Fibroblast of skin of abdomen (primary cell): ENCODE measurements at regions not wholly inside any gene's neighbourhood (a gene's known extent, or its start where the extent isn't known, plus 50 kb on each side); places are given as distances from the start of the nearest gene placed in this dataset.

Experiments
- DNase-seq: peaks from one replicate; pipeline ENCODE4 v3.0.0-alpha.2; 2013

DNA sequence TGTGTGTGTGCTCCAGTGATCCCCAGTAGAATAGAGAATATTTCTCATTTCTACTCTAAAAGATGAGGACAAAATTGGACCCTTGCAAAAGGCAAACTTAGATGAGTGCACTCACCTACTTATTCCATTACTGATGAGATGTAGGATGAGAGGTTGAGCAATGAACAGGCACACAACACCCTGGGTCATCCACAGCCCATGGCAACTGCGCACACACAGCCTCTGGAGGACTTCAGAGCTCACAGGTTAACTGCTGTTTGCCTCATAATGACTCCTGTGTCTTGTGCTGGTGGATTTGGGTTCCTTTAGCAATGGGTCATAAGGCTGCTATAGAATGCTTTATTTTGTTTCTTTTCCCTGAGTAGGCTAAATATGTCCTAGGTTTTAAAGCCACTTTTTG lies 103.6 kb upstream of the TNFAIP3 start:
- no peak for DNase-seq

DNA sequence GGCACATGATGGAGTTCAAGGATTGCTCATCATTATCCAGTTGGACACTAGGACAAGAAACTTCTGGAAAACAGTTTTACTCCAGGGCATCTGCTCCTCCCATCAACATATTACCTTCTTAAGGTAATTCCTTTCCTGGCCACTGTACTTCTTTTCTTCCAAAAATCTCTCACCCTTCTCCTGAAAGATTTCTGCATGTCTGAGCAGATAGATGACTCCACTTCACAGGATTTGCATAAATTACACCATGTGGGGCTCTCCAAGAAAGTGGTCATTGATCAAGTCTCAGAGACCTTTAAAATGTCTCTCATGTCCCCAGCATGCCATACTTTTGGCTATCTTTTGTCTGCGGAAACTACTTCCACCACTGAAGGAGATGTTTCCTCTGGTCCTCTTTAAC lies 103.2 kb upstream of the TNFAIP3 start:
- DNase-seq, result no peak

DNA sequence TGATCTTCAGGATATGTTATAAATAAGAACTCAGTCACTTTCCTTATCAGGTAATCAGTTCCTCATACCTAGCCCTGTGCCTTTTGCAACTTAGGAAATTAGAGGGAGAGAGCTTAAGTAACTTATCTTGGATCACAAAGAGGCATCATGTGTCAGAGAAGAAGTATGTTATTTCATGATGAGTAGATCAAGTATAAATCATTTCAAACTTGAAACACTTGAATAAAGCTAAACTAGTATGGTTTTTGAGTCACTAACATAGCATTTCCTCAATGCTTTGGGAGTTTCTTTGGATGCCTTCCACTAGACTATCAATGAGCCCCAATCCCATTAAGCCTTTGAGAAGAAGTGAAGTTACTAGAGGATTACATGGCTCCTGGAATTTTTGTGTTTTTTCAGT lies 102.6 kb upstream of the TNFAIP3 start:
- peak; percentile 97 for DNase-seq

DNA sequence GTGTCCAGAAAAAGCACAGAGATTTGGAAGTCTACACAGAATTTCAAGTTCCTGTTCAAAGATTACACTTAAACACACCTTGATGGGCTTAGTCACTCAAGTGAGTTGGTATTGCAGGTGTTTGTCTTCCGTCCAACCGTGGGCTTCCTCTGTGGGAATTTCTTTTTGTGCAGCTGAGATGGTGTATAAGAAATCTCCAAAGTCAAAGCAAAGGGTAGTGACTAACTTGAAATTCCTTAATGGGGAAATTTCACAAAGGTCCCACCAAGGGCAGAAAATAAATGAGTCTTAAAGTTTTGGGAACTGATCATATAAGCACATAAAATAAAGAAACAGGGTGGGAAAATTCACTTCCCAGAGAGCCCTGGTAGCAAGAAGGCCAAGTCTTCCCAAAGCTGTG lies 102.0 kb upstream of the TNFAIP3 start:
- DNase-seq, result no peak

DNA sequence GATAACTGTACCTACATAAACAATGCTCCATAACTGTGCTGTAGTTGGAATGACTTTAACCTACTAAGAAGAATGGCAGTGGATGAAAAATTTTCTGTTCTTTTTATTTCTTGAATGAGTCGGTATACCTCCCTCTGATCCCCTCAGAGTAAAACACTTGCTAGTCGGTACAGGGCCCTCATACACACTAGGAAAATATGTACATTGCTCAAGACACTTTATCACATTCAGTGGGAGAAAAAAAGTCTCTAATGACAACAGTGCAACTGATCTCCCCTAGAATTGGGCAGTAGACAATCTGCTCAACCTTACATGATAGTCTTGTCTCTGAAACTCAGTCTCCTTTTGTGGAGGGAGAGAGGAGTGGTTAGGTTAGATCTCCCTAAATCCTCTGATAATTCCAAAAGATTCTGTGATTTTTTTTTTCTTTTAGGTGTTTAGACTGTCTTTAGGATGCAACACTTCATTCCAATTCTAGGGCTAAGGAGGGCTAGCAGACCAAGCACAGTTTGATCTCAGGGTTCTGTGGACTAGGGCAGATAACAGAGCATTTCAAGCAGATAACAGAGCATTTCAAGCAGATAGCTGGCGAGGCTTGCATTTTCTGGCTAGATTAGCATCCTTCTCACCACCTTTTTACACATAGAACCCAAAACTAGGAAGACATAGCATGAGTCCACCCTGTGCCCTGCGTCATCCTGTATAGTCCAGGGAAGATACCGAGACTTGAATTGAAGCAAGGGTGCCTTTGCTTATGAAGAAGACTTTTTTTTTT lies 100.3 kb upstream of the TNFAIP3 start:
- DNase-seq, result no peak

DNA sequence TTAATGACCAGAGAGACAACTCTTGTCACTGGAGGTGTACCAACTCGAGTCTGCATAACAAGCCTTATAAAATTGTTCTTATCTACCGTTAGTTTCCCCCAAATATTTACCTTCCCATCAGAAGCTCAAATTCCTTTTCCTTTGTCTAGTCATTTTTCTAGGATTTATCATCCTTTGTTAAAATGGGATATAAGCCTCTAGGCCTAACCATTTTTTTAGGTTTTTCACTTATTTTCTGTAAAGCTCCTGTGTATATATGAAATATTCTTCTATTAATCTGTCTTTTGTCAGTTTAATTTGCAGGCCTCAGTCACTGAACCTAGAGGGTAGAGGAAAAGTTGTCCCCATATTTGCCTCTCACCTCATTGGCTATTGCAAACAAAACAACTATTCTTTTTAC lies 99.6 kb upstream of the TNFAIP3 start:
- DNase-seq, result no peak

DNA sequence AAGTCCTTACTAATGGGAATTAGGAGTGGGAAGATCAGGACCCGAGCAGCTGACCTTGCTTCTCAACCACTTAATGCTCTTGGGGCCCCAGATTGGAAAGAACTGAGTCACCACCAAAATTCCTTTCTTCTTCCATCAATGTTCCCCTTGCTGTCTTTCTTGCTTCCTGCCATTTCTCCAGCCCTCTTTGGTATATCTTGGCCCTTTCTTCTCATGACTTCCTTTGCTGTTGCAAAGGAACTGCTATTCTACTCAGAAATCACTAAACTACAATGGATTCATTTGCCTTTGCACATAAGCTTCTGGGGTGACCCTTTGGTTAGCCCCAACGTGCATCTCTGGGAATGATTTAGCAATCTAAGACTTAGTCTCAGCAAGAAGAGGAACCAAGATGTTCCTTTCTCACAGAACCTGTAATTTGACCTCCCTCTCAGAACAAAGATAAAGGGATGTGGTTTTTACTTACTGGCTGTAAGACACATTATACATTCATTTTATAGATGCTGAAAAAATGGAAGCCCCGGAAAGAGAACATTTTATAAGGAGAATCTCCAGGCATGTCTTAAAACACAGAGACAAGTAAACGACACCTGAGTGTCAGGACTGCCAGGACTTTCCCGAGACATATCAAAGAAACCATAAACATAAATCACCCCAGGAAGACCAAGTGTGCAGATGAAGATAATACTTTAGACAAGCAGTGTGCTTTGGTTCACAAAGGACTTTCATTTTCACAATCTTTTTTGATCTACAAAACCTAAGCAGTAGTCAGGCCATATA lies 99.0 kb upstream of the TNFAIP3 start:
- peak; percentile 55 for DNase-seq

DNA sequence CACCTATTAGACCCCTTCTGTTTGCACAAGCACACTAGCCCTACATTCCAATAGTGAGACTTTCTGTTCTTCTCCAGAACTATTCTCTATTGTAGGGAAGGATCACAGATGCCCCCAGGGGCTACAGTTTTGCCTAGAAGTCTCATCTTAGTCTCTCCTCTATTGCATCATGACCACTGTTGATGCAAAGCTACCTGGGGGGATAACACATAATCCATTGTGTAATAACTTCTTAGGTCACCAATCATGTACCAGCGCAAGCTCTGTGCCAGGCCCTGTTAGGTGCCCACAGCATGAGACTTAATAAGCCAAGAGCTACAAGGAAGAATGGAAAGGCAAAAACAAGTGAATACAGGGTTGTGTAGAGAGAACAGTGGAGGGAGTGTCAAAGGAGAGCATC lies 98.1 kb upstream of the TNFAIP3 start:
- no peak for DNase-seq

DNA sequence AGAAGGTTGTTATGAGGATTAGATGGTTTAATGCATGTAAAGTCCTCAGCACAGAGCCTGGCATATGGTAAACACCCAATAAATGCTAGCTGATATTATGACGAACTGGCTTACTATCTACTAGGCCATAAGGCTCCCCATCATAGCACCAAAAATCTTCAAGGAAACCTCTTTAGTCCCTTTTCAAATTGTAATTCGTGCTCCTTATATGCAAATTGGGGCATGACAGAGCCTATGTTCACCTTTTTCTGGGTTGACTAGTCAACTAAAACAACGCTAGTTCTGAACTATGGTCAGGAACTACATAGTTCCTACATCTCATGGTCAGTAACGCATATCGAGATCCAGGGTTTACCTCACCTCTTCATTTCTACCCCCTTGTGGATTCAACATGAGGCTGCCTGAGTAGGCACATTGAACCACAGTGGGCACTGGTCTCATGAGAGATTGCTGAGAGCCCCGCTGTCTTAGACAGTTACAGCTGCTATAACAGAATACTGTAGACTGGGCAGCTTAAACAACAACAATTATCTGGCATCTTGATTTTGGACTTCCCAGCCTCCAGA lies 97.2 kb upstream of the TNFAIP3 start:
- no peak for DNase-seq

DNA sequence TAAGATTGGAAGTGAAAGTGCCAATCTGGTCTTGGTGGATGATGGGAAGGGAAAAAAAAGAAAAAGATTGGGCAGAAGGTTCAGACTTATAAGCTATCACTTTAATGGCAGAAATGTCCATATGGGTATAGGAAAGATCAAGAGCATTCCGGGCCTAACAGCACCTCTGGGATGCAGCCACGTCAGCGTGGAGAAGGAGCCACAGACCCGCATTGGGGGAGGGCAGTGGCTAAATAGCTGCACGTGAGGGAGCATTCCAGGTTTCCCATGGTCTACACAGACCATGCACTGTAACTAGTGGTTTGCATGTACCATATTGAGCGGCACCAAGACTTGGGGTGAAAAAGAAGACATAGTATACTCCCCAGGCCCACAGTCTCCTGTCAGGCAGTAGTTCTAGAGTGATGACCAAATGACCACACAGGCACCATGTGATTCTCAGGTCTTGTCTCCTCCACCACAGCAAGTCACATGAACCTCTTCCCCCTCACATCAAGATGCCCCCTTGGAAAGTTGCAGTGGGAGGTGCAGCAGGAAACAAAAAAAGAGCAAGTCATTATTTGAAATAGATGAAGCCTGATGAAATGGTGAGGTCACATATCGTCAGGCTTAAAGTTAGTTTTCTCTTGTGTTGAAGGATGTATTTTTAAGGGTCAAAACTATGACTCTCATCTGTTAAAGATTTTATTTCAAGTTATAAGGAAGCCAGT lies 94.4 kb upstream of the TNFAIP3 start:
- DNase-seq, result no peak

DNA sequence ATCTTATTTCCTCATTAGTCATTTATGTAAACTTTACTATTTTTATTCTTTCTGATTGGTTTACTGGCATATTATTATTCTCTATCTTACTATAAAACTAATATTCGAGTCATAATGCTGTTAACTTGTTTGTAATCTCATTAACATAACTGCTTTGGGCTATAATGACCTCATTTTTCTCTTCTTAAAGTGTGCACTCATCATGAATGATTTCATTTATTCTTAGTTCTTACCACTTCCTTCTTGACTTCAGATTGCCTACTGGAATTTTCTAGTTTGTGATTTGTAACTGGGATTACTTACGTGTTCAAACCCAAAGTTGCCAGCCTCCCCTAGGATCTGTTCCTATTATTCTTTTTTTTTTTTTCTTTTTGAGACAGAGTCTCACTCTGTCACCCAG lies 91.8 kb upstream of the TNFAIP3 start:
- DNase-seq, result no peak

DNA sequence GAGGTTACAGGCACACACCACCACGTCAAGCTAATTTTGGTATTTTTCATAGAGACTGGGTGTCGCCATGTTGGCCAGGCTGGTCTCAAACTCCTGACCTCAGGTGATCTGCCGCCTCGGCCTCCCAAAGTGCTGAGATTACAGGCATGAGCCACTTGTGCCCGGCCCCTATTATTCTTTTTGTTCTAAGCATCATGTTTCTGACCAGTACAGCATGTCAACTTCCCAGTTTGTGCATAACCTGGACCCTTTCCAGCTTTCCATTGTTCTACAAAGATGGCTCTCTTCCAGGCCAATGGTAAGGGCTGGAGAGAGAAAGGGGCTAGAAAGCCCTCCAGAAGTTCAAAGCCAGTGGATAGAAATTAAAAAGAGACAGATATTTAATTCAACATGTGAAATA lies 91.3 kb upstream of the TNFAIP3 start:
- no peak for DNase-seq

DNA sequence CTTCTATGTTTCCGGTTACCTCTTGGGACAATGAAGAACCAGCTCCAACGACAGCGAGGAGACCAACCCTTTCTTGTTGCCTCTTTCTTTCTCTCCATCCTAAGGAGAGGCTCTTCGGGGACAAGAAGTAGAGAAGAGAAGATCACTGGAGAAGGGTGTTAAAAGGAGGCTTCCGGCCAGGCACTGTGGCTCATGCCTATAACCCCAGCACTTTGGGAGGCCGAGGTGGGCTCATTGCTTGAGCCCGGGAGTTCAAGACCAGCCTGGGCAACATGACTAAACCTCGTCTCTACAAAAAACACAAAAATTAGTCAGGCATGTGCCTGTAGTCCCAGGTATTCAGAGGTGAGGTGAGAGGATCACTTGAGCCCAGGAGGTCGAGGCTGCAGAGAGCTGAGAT lies 90.8 kb upstream of the TNFAIP3 start:
- DNase-seq, result no peak

DNA sequence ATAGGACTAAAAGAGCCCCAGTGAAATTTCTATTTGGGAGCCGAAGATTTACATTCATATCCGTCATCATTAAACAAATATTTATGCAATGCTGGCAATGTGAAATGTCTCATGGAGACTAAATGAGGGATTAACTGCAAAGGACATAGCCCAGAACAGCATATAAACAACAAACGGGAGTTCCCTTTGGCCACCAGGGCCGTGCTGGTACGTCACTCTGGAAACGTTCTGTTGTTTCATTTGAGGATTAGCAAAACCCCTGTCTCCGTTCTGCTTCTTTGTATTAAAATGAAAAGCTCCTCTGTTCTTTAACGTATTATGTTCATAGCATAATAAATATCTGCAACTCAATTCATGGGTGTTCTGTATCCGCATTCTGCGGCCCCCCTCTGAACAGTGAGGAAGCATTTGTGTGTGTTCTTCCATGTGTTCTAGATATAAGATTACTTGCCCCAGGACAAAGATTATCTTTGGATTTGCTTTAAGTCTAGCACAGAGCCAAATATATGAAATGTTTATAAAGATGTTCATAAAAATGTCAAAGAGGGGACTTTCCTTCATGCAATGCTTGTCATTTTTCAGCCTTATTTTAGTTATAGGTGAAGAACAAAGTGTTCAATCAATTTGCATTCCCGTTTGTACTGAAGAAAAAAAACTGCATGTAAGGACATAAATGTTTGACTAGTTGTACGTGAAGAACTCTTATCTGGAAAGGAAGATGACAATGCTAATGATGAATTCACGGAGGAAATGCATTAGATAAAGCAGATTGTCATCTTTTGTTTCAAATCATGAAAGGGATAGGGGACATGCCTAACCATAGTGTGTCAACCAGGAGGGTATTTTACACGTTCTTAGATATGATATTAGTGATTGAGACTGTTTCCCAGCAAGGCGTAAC lies 90.0 kb upstream of the TNFAIP3 start:
- peak; percentile 64 for DNase-seq

DNA sequence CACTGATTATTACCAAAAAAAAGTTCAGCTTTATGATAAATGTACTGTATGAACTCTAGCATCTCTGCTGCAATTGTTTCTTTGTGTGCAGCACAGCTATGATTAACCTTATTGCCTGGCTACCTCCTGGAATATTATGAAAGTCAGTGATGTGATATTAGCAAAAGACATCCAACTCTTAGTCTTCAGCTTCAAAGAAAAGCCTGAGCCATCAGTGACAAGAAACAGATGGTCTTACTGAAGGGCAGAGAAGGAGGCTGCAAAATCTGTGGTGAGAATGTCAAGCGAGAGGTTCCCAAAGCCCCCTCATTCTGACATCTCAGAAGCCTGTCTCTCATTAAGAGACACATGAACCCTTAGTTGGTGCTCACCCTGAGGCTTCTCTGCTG lies 89.4 kb upstream of the TNFAIP3 start:
- no peak for DNase-seq

DNA sequence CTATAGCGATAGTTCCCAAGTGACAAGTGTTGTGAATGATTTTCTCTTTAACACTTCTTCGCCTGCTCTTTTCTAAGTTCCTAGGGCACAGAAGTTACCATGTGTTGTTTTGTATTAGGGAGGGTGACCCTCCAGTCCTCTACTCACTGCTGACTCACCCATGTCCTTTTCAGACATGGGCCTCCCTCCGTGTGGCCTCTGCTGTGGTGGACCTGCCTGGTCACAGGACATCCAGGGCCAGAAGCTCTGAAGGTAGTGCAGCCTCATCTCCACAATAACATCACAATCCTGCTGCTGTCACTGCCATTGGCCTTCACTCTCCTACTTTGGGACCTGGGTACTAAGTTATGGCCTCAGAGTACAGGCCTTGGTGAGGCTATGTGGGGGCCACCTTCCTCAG lies 87.1 kb upstream of the TNFAIP3 start:
- DNase-seq, result no peak

DNA sequence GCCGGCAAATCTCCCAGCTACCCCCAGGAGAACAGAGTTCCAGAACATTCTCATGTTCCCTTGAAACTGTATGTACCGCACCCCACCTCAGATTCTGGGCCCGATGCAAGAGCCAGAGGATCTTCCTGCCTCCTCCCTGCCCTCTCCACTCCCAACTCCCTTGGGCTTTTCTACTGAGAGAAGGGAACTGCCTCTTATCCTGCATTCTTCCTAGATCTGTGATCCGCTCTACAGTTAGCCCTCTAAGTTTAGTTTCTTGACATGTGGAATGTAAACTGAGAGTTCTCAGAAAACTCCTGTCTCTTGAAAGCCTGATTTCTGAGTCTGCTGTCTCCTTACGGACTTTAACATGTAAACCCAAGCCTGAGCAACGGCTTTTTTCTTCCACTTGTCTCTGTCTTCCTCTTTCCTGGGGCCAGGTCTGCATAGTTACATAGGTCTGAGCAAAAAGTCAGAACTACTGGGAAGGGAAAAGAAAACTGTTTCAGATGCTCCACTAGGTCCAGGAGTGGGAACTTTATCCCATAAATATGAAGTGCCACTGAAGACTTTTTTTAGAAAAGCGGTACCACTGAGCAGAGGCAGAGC lies 86.5 kb upstream of the TNFAIP3 start:
- no peak for DNase-seq

DNA sequence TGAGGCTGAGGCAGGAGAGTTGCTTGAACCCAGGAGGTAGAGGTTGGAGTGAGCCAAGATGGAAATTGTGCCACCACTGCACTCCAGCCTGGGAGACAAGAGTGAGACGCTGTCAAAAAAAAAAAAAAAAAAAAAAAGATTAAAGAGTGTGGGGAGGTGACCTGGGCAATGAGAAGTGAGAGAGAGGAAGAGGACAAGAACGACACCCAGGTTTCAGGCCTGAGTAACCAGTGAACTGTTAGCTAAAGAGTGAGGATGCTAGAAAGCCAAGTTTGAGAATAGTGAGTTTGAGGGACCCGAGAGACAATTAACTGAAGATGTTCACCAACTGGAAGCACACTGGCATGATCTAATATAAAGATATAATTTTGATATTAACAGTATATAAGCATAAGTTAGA lies 85.4 kb upstream of the TNFAIP3 start:
- no peak for DNase-seq

DNA sequence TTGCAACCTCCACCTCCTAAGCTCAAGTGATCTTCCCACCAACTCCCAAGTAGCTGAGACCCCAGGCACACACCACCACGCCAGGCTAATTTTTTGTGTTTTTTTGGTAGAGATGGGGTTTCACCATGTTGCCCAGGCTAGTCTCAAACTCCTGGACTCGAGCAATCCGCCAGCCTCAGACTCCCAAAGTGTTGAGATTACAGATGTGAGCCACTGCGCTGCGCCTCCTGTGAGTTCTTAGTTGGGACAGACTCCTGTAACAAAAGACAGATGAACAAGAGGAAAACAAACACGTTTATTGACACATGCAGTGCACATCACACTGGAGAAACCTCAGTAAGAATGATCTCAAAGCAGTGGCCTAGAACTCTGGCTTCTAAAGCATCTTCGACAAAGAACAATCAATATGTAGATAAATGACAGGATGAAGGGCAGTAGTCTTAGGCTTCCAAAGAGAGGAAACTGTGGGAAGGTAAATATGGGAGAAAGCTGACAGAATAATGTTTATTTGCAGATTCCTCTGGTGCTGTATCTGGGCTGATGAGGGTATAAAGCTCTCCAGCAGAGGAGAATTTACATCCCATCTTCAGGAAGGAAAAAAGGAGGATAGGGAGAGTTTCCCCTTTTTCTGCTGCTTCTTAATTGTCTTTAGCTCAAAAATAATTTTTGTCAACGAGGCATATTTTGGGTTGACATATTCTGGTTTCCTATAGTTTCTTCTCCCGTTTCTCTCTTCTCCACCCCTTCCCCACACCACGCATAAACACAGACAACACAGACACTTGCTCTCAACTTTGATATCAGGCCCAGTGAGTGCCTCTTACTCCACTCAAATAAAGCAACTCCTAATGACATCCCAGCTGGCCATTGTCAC lies 84.7 kb upstream of the TNFAIP3 start:
- no peak for DNase-seq

DNA sequence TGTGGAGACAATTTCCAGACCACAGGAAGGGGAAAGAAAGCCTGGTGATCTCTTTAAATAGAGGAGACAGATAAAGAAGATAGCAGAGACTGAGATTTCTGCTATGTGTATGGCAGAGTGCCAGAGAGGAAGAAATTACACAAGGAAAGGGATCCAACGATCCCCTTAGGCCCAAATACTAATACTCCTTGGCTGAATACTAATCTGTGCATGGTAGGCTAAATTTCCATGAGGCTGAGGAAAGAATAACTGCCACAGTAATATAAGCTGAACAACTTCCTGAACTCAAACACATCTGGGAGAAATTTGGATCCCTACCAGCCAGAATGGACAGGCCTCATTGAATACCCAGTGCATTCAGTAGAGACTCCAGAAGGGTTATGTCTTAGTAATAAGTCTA lies 83.3 kb upstream of the TNFAIP3 start:
- no peak for DNase-seq

DNA sequence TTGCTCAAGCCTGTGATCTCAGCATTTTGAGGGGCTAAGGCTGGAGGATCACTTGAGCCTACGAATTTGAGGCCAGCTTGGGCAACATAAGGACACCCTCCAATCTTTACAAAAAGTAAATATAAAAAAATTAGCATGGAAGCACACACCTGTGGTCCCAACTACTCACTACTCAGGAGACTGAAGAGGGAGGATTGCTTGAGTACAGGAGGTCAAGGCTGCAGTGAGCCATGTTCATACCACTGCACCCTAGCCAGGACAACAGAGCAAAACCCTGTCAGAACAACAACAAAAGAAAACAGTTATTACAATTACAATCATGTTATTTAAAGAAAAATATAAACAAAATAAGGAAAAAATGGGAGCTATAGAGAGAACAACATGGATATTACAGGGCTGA lies 82.5 kb upstream of the TNFAIP3 start:
- DNase-seq, result no peak
